Transverse colon (tissue), 4 donors: ENCODE measurements at regions not wholly inside any gene's neighbourhood (a gene's known extent, or its start where the extent isn't known, plus 50 kb on each side); places are given as distances from the start of the nearest gene placed in this dataset.

Source experiments
- CTCF ChIP-seq, 5 experiments: fragments of 200-600 bp in 3 of 5; fragments of 450-650 bp in 2 of 5; sonication (generic) in 3 of 5; IDR thresholded peaks; 1 replicate in 2 of 5; 2 replicates in 3 of 5; pipeline ENCODE4 v1.5.1; 2016 to 2017; ENCODE audit warnings: antibody characterized with exemption in 5 of 5, inconsistent platforms in 3 of 5, mild to moderate bottlenecking in 2 of 5, moderate library complexity in 1 of 5
- EP300 ChIP-seq: sonication (generic); formaldehyde crosslinking; IDR thresholded peaks from one replicate; pipeline ENCODE4 v1.6.1; 2017; ENCODE audit warnings: antibody characterized with exemption, low read depth
- POLR2A ChIP-seq: fragments of 450-650 bp; IDR thresholded peaks from one replicate; pipeline ENCODE4 v1.6.1; 2016; ENCODE audit warnings: antibody characterized with exemption, mild to moderate bottlenecking, moderate library complexity
- POLR2AphosphoS5 ChIP-seq, 3 donors: sonication (generic); formaldehyde crosslinking; IDR thresholded peaks; one replicate each; pipeline ENCODE4 v1.6.1; 2016; ENCODE audit warnings: antibody characterized with exemption in 3 of 3

GRCh38 chr9:136609160-136609475 is 53.6 kb upstream of the EGFL7 start:
- TF ChIP-seq EP300 (no peak), CTCF (IDR thresholded peaks at IDR 0.05) (no peak), POLR2AphosphoS5 (IDR thresholded peaks at IDR 0.05) (no peak), POLR2A (no peak)
